ENCODE measurements at regions not wholly inside any gene's neighbourhood (a gene's known extent, or its start where the extent isn't known, plus 50 kb on each side); places are given as distances from the start of the nearest gene placed in this dataset.

- no peak for ATAC-seq (ENCODE audit: low read depth)
Observed at GRCh38 chr1:4027008-4027407, 126.9 kb upstream of the C1orf174 start.

More at GRCh38 chr1:4027008-4027407, 126.9 kb upstream of the C1orf174 start:
- ChIA-PET POLR2A (ENCODE audit: unreplicated experiment) (no interaction called here), CTCF (no interaction called here)
- Histone ChIP-seq H2AK5ac (ENCODE audit: low read depth, low read length) (no peak overlapping the region), H4K5ac (ENCODE audit: low read depth, low read length) (no peak overlapping the region), H3K9me1 (ENCODE audit: insufficient read depth, low read length) (no peaks in the 10 kb centered on the region), H4K20me1 (ENCODE audit: insufficient read depth, low read length) (no peaks in the 10 kb centered on the region), H3K79me1 (ENCODE audit: low read depth in 1 of 2, low read length in 2 of 2) (no peaks in the 10 kb centered on the region), H3K36me3 (ENCODE audit: control insufficient read depth, insufficient read depth, low read length) (no peaks in the 10 kb centered on the region), H4K91ac (ENCODE audit: insufficient read depth, low read depth, low read length) (no peak overlapping the region), H3K9ac (ENCODE audit: low read depth, low read length) (no peak overlapping the region), H3K56ac (ENCODE audit: extremely low read depth, insufficient read depth, low read length) (no peak overlapping the region), H2BK20ac (ENCODE audit: low read depth, low read length) (no peak overlapping the region), H3K27me3 (ENCODE audit: control insufficient read depth, insufficient read depth, low read length) (no peaks in the 10 kb centered on the region), H2AK9ac (replicated peaks; ENCODE audit: low read depth, low read length, poor library complexity) (no peak overlapping the region), H3K14ac (replicated peaks; ENCODE audit: low read depth, low read length) (no peak overlapping the region), H2BK15ac (ENCODE audit: low read depth, low read length) (no peak overlapping the region), H3K9me3 (ENCODE audit: control insufficient read depth, insufficient read depth, low read length) (peaks cover 30% of the 10 kb centered on the region), H2AFZ (replicated peaks; ENCODE audit: low read length, poor library complexity) (no peak overlapping the region), H2BK120ac (ENCODE audit: low read depth, low read length) (no peak overlapping the region), H3K4me1 (ENCODE audit: control insufficient read depth, insufficient read depth, low read length) (no peaks in the 10 kb centered on the region), H4K8ac (ENCODE audit: low read depth in 2 of 2, low read length in 2 of 2) (no peak overlapping the region), H3K27ac (ENCODE audit: insufficient read depth, low read length) (no peak overlapping the region), H3K23ac (ENCODE audit: low read depth, low read length) (no peak overlapping the region), H3K4me3 (ENCODE audit: insufficient read depth, low read depth, low read length) (no peak overlapping the region), H2BK5ac (ENCODE audit: low read depth, low read length, poor library complexity, severe bottlenecking) (no peak overlapping the region), H3K4me2 (ENCODE audit: low read depth, low read length) (no peak overlapping the region), H3K18ac (ENCODE audit: low read depth, low read length) (no peak overlapping the region), H3K4ac (ENCODE audit: low read depth, low read length) (no peak overlapping the region)
- no CpG with 5 or more reads among the region's 11 CpGs for WGBS, 2 experiments (ENCODE audit: extremely low coverage in 2 of 2, insufficient read length in 1 of 2)
- TF ChIP-seq RCOR1 (IDR thresholded peaks at IDR 0.05; ENCODE audit: insufficient replicate concordance, low read length) (no peak), POLR2A (IDR thresholded peaks at IDR 0.05; ENCODE audit: low read depth, low read length) (no peak), NFE2L2 (IDR thresholded peaks at IDR 0.05; ENCODE audit: low read depth, low read length) (no peak), RFX5 (IDR thresholded peaks at IDR 0.05; ENCODE audit: low read depth, low read length) (no peak), SMC3 (IDR thresholded peaks at IDR 0.05; ENCODE audit: low read depth, low read length) (no peak), BHLHE40 (IDR thresholded peaks at IDR 0.05; ENCODE audit: low read depth, low read length) (no peak), USF2 (IDR thresholded peaks at IDR 0.05; ENCODE audit: low read depth, low read length) (no peak), ELK1 (IDR thresholded peaks at IDR 0.05; ENCODE audit: borderline replicate concordance, low read depth, low read length) (no peak), MAFK (IDR thresholded peaks at IDR 0.05; ENCODE audit: low read depth, low read length) (no peak)
- BruUV-seq (replicated peaks): no TSS peak
- intact Hi-C loops (cut with micrococcal nuclease): no loop called here
- in situ Hi-C loops (cut with MboI; ENCODE audit: low sequenced_read_pairs): no loop called here
- dilution Hi-C loops (cut with HindIII; ENCODE audit: low sequenced_read_pairs, unreplicated experiment): no loop called here
- DNase-seq: no peak
